ENCODE measurements at regions not wholly inside any gene's neighbourhood (a gene's known extent, or its start where the extent isn't known, plus 50 kb on each side); places are given as distances from the start of the nearest gene placed in this dataset.

DNA sequence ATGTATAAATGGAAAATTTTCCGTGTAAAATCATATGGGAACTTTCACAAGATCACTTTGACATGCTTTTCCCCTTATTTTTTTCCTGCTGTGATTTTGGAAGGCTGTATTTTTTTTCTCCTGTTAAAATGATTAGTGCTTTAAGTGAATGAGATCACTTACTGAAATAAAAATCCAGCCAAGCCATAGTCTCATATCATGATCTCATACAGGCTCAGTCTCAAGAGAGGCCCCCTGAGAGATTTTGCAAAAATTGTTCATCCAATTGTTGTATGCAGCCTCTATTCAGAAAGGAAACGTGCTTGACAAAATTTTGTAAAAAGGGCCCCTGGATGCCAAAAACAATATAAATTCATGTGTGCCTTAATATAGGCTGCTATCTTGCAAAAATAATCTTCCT is 528.2 kb downstream of the HDGFL1 start:
- TF ChIP-seq, protein P1, sequence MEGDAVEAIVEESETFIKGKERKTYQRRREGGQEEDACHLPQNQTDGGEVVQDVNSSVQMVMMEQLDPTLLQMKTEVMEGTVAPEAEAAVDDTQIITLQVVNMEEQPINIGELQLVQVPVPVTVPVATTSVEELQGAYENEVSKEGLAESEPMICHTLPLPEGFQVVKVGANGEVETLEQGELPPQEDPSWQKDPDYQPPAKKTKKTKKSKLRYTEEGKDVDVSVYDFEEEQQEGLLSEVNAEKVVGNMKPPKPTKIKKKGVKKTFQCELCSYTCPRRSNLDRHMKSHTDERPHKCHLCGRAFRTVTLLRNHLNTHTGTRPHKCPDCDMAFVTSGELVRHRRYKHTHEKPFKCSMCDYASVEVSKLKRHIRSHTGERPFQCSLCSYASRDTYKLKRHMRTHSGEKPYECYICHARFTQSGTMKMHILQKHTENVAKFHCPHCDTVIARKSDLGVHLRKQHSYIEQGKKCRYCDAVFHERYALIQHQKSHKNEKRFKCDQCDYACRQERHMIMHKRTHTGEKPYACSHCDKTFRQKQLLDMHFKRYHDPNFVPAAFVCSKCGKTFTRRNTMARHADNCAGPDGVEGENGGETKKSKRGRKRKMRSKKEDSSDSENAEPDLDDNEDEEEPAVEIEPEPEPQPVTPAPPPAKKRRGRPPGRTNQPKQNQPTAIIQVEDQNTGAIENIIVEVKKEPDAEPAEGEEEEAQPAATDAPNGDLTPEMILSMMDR (IDR thresholded peaks at IDR 0.05; ENCODE audit: borderline replicate concordance, extremely low read depth, low read length, poor library complexity, severe bottlenecking): no peak
- TF ChIP-seq EZH2 (IDR thresholded peaks at IDR 0.05; ENCODE audit: borderline replicate concordance, low read depth, low read length, severe bottlenecking): no peak

All from DND-41 (cell line).